ENCODE measurements at regions not wholly inside any gene's neighbourhood (a gene's known extent, or its start where the extent isn't known, plus 50 kb on each side); places are given as distances from the start of the nearest gene placed in this dataset.

DNA sequence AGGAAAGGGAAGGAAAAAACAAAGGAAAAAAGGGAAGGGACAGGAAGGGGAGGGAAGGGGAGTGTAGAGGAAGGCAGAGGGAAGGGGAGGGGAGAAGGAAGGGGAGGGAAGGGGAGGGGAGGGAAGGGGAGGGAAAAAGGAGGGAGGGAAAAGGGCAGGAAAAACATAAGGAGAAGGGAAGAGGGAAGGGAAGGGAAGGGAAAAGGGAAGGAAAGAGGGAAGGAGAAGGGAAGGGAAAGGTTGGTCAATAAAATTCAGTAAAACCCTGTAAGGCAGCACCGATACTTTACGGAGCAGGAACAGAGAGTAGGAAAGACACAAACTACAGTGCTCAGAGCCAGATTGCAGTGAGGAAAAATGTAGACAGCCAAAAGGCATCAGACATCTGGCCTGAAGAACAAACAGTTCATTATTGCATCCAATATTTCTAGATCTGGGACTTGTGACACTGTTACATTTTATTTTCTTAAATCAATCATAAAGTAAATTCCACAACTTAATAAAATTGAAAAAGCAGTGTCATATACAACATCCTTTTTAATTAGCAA lies 322.0 kb downstream of the CRPPA start:
- TF ChIP-seq, protein P1, sequence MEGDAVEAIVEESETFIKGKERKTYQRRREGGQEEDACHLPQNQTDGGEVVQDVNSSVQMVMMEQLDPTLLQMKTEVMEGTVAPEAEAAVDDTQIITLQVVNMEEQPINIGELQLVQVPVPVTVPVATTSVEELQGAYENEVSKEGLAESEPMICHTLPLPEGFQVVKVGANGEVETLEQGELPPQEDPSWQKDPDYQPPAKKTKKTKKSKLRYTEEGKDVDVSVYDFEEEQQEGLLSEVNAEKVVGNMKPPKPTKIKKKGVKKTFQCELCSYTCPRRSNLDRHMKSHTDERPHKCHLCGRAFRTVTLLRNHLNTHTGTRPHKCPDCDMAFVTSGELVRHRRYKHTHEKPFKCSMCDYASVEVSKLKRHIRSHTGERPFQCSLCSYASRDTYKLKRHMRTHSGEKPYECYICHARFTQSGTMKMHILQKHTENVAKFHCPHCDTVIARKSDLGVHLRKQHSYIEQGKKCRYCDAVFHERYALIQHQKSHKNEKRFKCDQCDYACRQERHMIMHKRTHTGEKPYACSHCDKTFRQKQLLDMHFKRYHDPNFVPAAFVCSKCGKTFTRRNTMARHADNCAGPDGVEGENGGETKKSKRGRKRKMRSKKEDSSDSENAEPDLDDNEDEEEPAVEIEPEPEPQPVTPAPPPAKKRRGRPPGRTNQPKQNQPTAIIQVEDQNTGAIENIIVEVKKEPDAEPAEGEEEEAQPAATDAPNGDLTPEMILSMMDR (IDR thresholded peaks at IDR 0.05), result no peak
- no peak for TF ChIP-seq POLR2A (IDR thresholded peaks at IDR 0.05)

All from vagina (tissue), 2 donors.